Ishikawa (cell line): ENCODE measurements at regions not wholly inside any gene's neighbourhood (a gene's known extent, or its start where the extent isn't known, plus 50 kb on each side); places are given as distances from the start of the nearest gene placed in this dataset.

Experiments used
- CEBPB ChIP-seq: IDR thresholded peaks from 2 replicates; pipeline ENCODE4 v1.6.1; 2012
- EP300 ChIP-seq: IDR thresholded peaks from 2 replicates; pipeline ENCODE4 v1.6.1; 2012; ENCODE audit warnings: borderline replicate concordance
- RAD21 ChIP-seq: IDR thresholded peaks from 2 replicates; pipeline ENCODE4 v1.6.1; 2012; ENCODE audit warnings: low read depth
- TAF1 ChIP-seq: IDR thresholded peaks from 2 replicates; pipeline ENCODE4 v1.6.1; 2012; ENCODE audit warnings: low read depth, mild to moderate bottlenecking
- TCF12 ChIP-seq: IDR thresholded peaks from 2 replicates; pipeline ENCODE4 v1.6.1; 2012; ENCODE audit warnings: low read depth
- TF ChIP-seq, protein P1 (sequence below): IDR thresholded peaks from 2 replicates; pipeline ENCODE4 v1.6.1; 2012; ENCODE audit warnings: low read depth, mild to moderate bottlenecking

DNA sequence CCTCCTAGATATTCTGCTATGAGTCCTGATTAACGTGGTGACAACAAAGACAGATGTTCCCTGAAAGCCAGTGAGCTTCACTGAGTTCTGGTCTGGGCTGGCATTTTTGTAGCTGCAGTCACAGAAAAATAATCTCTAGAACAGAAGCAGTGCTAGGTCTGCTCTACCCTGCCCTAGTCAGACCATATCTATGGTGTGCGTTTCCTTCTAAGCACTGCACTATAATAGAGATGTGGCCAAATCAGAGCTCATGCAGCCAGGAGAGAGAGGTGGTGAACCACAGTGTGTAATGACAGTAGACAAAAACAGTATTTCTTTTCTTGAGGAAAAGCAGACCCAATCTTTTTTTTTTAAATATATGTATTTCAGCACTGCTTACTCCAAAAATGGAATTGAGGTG lies 76.3 kb downstream of the CMAS start:
- TF ChIP-seq RAD21 (no peak), TAF1 (no peak), TCF12 (no peak), CEBPB (no peak), EP300 (no peak)
- TF ChIP-seq, protein P1, sequence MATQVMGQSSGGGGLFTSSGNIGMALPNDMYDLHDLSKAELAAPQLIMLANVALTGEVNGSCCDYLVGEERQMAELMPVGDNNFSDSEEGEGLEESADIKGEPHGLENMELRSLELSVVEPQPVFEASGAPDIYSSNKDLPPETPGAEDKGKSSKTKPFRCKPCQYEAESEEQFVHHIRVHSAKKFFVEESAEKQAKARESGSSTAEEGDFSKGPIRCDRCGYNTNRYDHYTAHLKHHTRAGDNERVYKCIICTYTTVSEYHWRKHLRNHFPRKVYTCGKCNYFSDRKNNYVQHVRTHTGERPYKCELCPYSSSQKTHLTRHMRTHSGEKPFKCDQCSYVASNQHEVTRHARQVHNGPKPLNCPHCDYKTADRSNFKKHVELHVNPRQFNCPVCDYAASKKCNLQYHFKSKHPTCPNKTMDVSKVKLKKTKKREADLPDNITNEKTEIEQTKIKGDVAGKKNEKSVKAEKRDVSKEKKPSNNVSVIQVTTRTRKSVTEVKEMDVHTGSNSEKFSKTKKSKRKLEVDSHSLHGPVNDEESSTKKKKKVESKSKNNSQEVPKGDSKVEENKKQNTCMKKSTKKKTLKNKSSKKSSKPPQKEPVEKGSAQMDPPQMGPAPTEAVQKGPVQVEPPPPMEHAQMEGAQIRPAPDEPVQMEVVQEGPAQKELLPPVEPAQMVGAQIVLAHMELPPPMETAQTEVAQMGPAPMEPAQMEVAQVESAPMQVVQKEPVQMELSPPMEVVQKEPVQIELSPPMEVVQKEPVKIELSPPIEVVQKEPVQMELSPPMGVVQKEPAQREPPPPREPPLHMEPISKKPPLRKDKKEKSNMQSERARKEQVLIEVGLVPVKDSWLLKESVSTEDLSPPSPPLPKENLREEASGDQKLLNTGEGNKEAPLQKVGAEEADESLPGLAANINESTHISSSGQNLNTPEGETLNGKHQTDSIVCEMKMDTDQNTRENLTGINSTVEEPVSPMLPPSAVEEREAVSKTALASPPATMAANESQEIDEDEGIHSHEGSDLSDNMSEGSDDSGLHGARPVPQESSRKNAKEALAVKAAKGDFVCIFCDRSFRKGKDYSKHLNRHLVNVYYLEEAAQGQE: no peak
